H1 (cell line): ENCODE measurements at regions not wholly inside any gene's neighbourhood (a gene's known extent, or its start where the extent isn't known, plus 50 kb on each side); places are given as distances from the start of the nearest gene placed in this dataset.

Experiments
- CTCF ChIA-PET: fragments of 300-600 bp; sonication (Branson Sonifier 250); formaldehyde crosslinking; loops from one replicate; lab custom pipeline; 2021; ENCODE audit not compliant: partially characterized antibody; lab: Charles Lee
- POLR2A ChIA-PET: fragments of 300-600 bp; sonication (Branson Sonifier 250); formaldehyde crosslinking; loops from one replicate; lab custom pipeline; 2021; ENCODE audit warnings: inconsistent platforms; ENCODE audit not compliant: partially characterized antibody; lab: Charles Lee
- DNase-seq, 2 experiments: peaks; one replicate each; pipeline versions ENCODE4 v3.0.0 to v3.0.0-alpha.2; 2010 to 2022; ENCODE audit warnings: low spot score in 2 of 2, low read depth in 1 of 2, mixed read lengths in 1 of 2
- FAIRE-seq: peaks from 2 replicates; lab custom pipeline; 2011; peaks lifted over from hg19 to GRCh38; lab: Jason Lieb, UNC
- H2AFZ ChIP-seq: 2 replicates; pipeline ENCODE4 v1.8.1; 2012; ENCODE audit warnings: low read length, inconsistent platforms
- H2AK5ac ChIP-seq: 2 replicates; pipeline ENCODE4 v1.6.1; 2013; ENCODE audit warnings: low read depth, low read length
- H2BK120ac ChIP-seq: replicated peaks from 2 replicates; pipeline ENCODE3; 2013; ENCODE audit warnings: low read depth, low read length, inconsistent platforms
- H2BK12ac ChIP-seq: 2 replicates; pipeline ENCODE4 v1.6.1; 2013; ENCODE audit warnings: low read depth, low read length
- H2BK15ac ChIP-seq: 2 replicates; pipeline ENCODE4 v1.6.1; 2013; ENCODE audit warnings: low read length
- H2BK20ac ChIP-seq: 2 replicates; pipeline ENCODE4 v1.6.1; 2013; ENCODE audit warnings: low read length
- H2BK5ac ChIP-seq: 2 replicates; pipeline ENCODE4 v1.6.1; 2013; ENCODE audit warnings: low read depth, low read length
- H3K14ac ChIP-seq: 2 replicates; pipeline ENCODE4 v1.6.1; 2013; ENCODE audit warnings: inconsistent platforms; ENCODE audit not compliant: insufficient read length
- H3K18ac ChIP-seq: 2 replicates; pipeline ENCODE4 v1.6.1; 2013; ENCODE audit warnings: low read length; ENCODE audit errors: extremely low read depth
- H3K23ac ChIP-seq: 2 replicates; pipeline ENCODE4 v1.6.1; 2013; ENCODE audit warnings: inconsistent platforms; ENCODE audit not compliant: insufficient read length
- H3K23me2 ChIP-seq: 2 replicates; pipeline ENCODE4 v1.6.1; 2013; ENCODE audit warnings: low read depth, low read length
- H3K27ac ChIP-seq: 2 replicates; pipeline ENCODE4 v1.6.1; 2011; ENCODE audit warnings: low read depth, low read length, inconsistent platforms
- H3K27me3 ChIP-seq, 4 experiments: replicated peaks in 1 of 4; 1 replicate in 1 of 4; 2 replicates in 3 of 4; pipeline versions ENCODE4 v1.6.1 to v1.8.1; 2011 to 2013; ENCODE audit warnings: low read length in 3 of 4, mild to moderate bottlenecking in 3 of 4, inconsistent platforms in 2 of 4, mixed read lengths in 2 of 4, moderate library complexity in 1 of 4; ENCODE audit not compliant: control insufficient read depth in 3 of 4, insufficient read depth in 3 of 4; ENCODE audit errors: extremely low read depth in 1 of 4
- H3K36me3 ChIP-seq, 4 experiments: 2 replicates each; pipeline versions ENCODE4 v1.6.1 to v1.8.1; 2011 to 2013; ENCODE audit warnings: mild to moderate bottlenecking in 4 of 4, low read length in 3 of 4, moderate library complexity in 2 of 4, control low read depth in 1 of 4, inconsistent platforms in 1 of 4; ENCODE audit not compliant: insufficient read depth in 4 of 4, control insufficient read depth in 2 of 4
- H3K4ac ChIP-seq: replicated peaks from 2 replicates; pipeline ENCODE3; 2013; ENCODE audit warnings: low read length, low read depth, mixed read lengths, inconsistent platforms; ENCODE audit not compliant: insufficient read length
- H3K4me1 ChIP-seq, 4 experiments: replicated peaks in 1 of 4; 1 replicate in 1 of 4; 2 replicates in 3 of 4; pipeline versions ENCODE4 v1.6.1 to v1.8.1; 2011 to 2013; ENCODE audit warnings: low read length in 3 of 4, inconsistent platforms in 2 of 4, mixed read lengths in 1 of 4; ENCODE audit not compliant: insufficient read depth in 4 of 4, control insufficient read depth in 3 of 4
- H3K4me2 ChIP-seq, 2 experiments: 2 replicates each; pipeline versions ENCODE4 v1.6.1 to v1.8.1; 2011 to 2013; ENCODE audit warnings: low read depth in 2 of 2, low read length in 2 of 2, control low read depth in 1 of 2, inconsistent platforms in 1 of 2, mild to moderate bottlenecking in 1 of 2; ENCODE audit not compliant: insufficient read depth in 1 of 2
- H3K4me3 ChIP-seq, 4 experiments: fragments of 200-600, 300-600 bp in 1 of 4; sonication (generic), shearing (Covaris generic), sonication (Bioruptor Twin) in 1 of 4; 2 replicates each; pipeline versions ENCODE4 v1.5.1 to v1.8.1; 2011 to 2016; ENCODE audit warnings: low read length in 4 of 4, low read depth in 3 of 4, control low read depth in 2 of 4, inconsistent platforms in 2 of 4, mild to moderate bottlenecking in 2 of 4, mixed read lengths in 1 of 4, moderate library complexity in 1 of 4; ENCODE audit not compliant: insufficient read depth in 2 of 4; ENCODE audit errors: extremely low read depth in 1 of 4
- H3K56ac ChIP-seq: replicated peaks from 2 replicates; pipeline ENCODE3; 2013; ENCODE audit warnings: low read depth, mild to moderate bottlenecking, mixed read lengths, low read length, inconsistent platforms; ENCODE audit not compliant: insufficient read length
- H3K79me1 ChIP-seq: 2 replicates; pipeline ENCODE4 v1.6.1; 2013; ENCODE audit warnings: low read depth, low read length, control low read depth
- H3K79me2 ChIP-seq, 2 experiments: 2 replicates each; pipeline versions ENCODE4 v1.6.1 to v1.8.1; 2012 to 2013; ENCODE audit warnings: low read length in 2 of 2, mild to moderate bottlenecking in 2 of 2, inconsistent platforms in 1 of 2; ENCODE audit not compliant: insufficient read depth in 2 of 2, control insufficient read depth in 1 of 2
- H3K9ac ChIP-seq, 4 experiments: replicated peaks in 1 of 4; 1 replicate in 1 of 4; 2 replicates in 3 of 4; pipeline versions ENCODE4 v1.6.1 to v1.8.1; 2011 to 2013; ENCODE audit warnings: low read depth in 3 of 4, low read length in 3 of 4, control low read depth in 2 of 4, mild to moderate bottlenecking in 2 of 4, moderate library complexity in 2 of 4, inconsistent platforms in 1 of 4; ENCODE audit errors: extremely low read depth in 1 of 4
- H3K9me3 ChIP-seq, 2 experiments: 2 replicates each; pipeline versions ENCODE4 v1.6.1 to v1.8.1; 2012 to 2013; ENCODE audit warnings: mild to moderate bottlenecking in 2 of 2, moderate library complexity in 2 of 2, control low read depth in 1 of 2, inconsistent platforms in 1 of 2, low read depth in 1 of 2, low read length in 1 of 2, mixed read lengths in 1 of 2; ENCODE audit not compliant: insufficient read depth in 2 of 2
- H4K20me1 ChIP-seq, 2 experiments: replicated peaks in 1 of 2; 2 replicates each; pipeline versions ENCODE3 to v1.8.1; 2011 to 2013; ENCODE audit warnings: inconsistent platforms in 2 of 2, low read length in 2 of 2, mild to moderate bottlenecking in 1 of 2; ENCODE audit not compliant: insufficient read depth in 2 of 2, control insufficient read depth in 1 of 2
- H4K5ac ChIP-seq: 2 replicates; pipeline ENCODE4 v1.6.1; 2013; ENCODE audit warnings: low read length, low read depth, mixed read lengths, inconsistent platforms; ENCODE audit not compliant: insufficient read length
- H4K8ac ChIP-seq: 2 replicates; pipeline ENCODE4 v1.8.0; 2013; ENCODE audit warnings: mild to moderate bottlenecking, moderate library complexity, low read length, inconsistent platforms; ENCODE audit not compliant: insufficient read depth; ENCODE audit errors: extremely low read depth
- H4K91ac ChIP-seq: replicated peaks from 2 replicates; pipeline ENCODE3; 2013; ENCODE audit warnings: low read length, mixed read lengths, inconsistent platforms; ENCODE audit not compliant: insufficient read length
- CHD1 ChIP-seq: IDR thresholded peaks from 2 replicates; pipeline ENCODE4 v1.6.1; 2012; ENCODE audit warnings: low read depth, low read length, improper control_type of control experiment
- CHD2 ChIP-seq: IDR thresholded peaks from 2 replicates; pipeline ENCODE4 v1.6.1; 2012; ENCODE audit warnings: low read length, improper control_type of control experiment
- EZH2 ChIP-seq: fragments of 200-600 bp; sonication (generic); IDR thresholded peaks from 2 replicates; pipeline ENCODE4 v1.7.1; 2012; ENCODE audit warnings: low read depth, mild to moderate bottlenecking, moderate library complexity, low read length, inconsistent platforms; ENCODE audit not compliant: severe bottlenecking
- SIN3A ChIP-seq, 2 experiments: IDR thresholded peaks in 1 of 2; conservative IDR thresholded peaks in 1 of 2; 2 replicates each; pipeline ENCODE4 v1.6.1; 2011 to 2012; ENCODE audit warnings: low read length in 2 of 2, improper control_type of control experiment in 1 of 2, low read depth in 1 of 2, mild to moderate bottlenecking in 1 of 2
- TAF1 ChIP-seq: IDR thresholded peaks from 2 replicates; pipeline ENCODE4 v1.6.1; 2011; ENCODE audit warnings: mild to moderate bottlenecking, low read depth, low read length
- WGBS, 2 experiments: shearing (Covaris generic) in 1 of 2; methylation state at CpG; one replicate each; pipeline versions ENCODE4 v1.1.6 to v1.1.7; 2013 to 2015; ENCODE audit warnings: low lambda C conversion rate in 2 of 2, mixed read lengths in 2 of 2, inconsistent platforms in 1 of 2, low coverage in 1 of 2, missing lambda C conversion rate in 1 of 2; ENCODE audit not compliant: insufficient replicate concordance in 2 of 2, insufficient coverage in 1 of 2, insufficient read length in 1 of 2; ENCODE audit errors: extremely low coverage in 1 of 2, missing lambda C conversion rate in 1 of 2; 5-methylcytosine and 5-hydroxymethylcytosine counted together
- TF ChIP-seq, protein P1 (sequence below): IDR thresholded peaks from 2 replicates; pipeline ENCODE4 v1.6.1; 2012; ENCODE audit warnings: low read length, inconsistent platforms

DNA sequence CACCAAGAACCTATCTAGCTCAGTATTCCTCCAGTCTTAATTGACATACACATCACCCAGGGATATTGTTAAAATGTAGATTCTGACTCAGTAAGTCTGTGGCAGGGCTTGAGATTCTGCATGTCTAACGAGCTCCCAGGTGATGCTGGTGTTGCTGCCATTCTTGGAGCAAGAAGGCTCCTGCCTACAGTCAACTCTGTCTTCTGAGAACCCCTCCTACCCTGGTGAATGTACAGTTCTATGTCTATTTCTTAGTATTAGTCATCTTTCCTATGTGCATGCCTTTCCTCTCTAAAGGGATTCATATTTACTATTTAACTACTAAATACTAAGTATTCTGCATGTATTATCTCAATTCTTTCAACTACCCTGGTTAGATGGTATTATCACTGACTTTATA is 268.7 kb downstream of the EDEM1 start:
- Histone ChIP-seq H2BK15ac (no peak overlapping the region), H3K27ac (no peak overlapping the region), H2BK5ac (no peak overlapping the region), H3K4me2 (no peak overlapping the region), H3K14ac (no peak overlapping the region), H2BK20ac (no peak overlapping the region), H3K79me2 (no peaks in the 10 kb centered on the region), H3K4ac (no peak overlapping the region), H3K27me3 (no peaks in the 10 kb centered on the region), H2BK12ac (no peak overlapping the region), H3K9me3 (no peaks in the 10 kb centered on the region), H4K8ac (no peak overlapping the region), H3K23me2 (no peaks in the 10 kb centered on the region), H3K23ac (no peak overlapping the region), H3K9ac (no peak overlapping the region), H3K79me1 (no peaks in the 10 kb centered on the region), H3K4me1 (no peaks in the 10 kb centered on the region), H3K4me3 (no peak overlapping the region), H4K91ac (no peak overlapping the region), H3K56ac (no peak overlapping the region), H2AFZ (no peak overlapping the region), H4K5ac (no peak overlapping the region), H3K18ac (no peak overlapping the region), H2BK120ac (no peak overlapping the region), H4K20me1 (no peaks in the 10 kb centered on the region), H2AK5ac (no peak overlapping the region), H3K36me3 (no peaks in the 10 kb centered on the region)
- ChIA-PET POLR2A (no interaction called here), CTCF (interaction anchor here (1.0 kb wide), 1 partner anchor 12 kb away, joined by 3 read pairs; no protein-coding TSS in a partner anchor)
- DNase-seq (no peak), FAIRE-seq (no peak)
- WGBS, 2 experiments = 91% methylated on average over 1 of the region's 1 CpG; no CpG with 5 or more reads in 1 of the 2 experiments
- TF ChIP-seq EZH2 (no peak), CHD2 (no peak), TAF1 (no peak), CHD1 (no peak), SIN3A (conservative IDR thresholded peaks at IDR 0.05 in 1 of 2, IDR thresholded peaks at IDR 0.05 in 1 of 2; ENCODE audit: low read depth in 1 of 2, low read length in 2 of 2) (no peak)
- TF ChIP-seq, protein P1, sequence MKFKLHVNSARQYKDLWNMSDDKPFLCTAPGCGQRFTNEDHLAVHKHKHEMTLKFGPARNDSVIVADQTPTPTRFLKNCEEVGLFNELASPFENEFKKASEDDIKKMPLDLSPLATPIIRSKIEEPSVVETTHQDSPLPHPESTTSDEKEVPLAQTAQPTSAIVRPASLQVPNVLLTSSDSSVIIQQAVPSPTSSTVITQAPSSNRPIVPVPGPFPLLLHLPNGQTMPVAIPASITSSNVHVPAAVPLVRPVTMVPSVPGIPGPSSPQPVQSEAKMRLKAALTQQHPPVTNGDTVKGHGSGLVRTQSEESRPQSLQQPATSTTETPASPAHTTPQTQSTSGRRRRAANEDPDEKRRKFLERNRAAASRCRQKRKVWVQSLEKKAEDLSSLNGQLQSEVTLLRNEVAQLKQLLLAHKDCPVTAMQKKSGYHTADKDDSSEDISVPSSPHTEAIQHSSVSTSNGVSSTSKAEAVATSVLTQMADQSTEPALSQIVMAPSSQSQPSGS = no peak
